AG04449 (cell line): ENCODE measurements at regions not wholly inside any gene's neighbourhood (a gene's known extent, or its start where the extent isn't known, plus 50 kb on each side); places are given as distances from the start of the nearest gene placed in this dataset.

Source experiments
- CTCF ChIA-PET: fragments of 350-600 bp; formaldehyde crosslinking; extraction: SDS; loops from one replicate; lab custom pipeline; 2021; ENCODE audit warnings: antibody characterized with exemption; lab: Yijun Ruan, JAX
- POLR2A ChIA-PET: fragments of 400-600, 350-600 bp; formaldehyde crosslinking; extraction: SDS; loops from one replicate; lab custom pipeline; 2020; ENCODE audit warnings: antibody characterized with exemption, inconsistent platforms; lab: Yijun Ruan, JAX
- DNase-seq: peaks from one replicate; pipeline ENCODE4 v3.0.0-alpha.2; 2010; ENCODE audit warnings: low read depth, low spot score
- H3K4me3 ChIP-seq: 2 replicates; pipeline ENCODE4 v1.5.1; 2011; ENCODE audit warnings: low read depth, mild to moderate bottlenecking, control low read depth, low read length
- CTCF ChIP-seq: IDR thresholded peaks from one replicate; pipeline ENCODE4 v1.5.1; 2011; ENCODE audit warnings: mild to moderate bottlenecking, moderate library complexity, low read length, control low read depth, inconsistent platforms; ENCODE audit not compliant: insufficient read depth; ENCODE audit errors: missing control alignments

- no peak for DNase-seq
- no peak for TF ChIP-seq CTCF
- ChIA-PET CTCF (no interaction called here), POLR2A (no interaction called here)
- H3K4me3 ChIP-seq, result no peak overlapping the region
Measured at GRCh38 chr6:150525300-150525699, 74.4 kb upstream of the PLEKHG1 start.

- no peak for DNase-seq
- POLR2A ChIA-PET, result no interaction called here
- CTCF ChIA-PET, result no interaction called here
- H3K4me3 ChIP-seq, result no peak overlapping the region
- TF ChIP-seq CTCF, result no peak
Measured at GRCh38 chr6:150527100-150527499, 72.6 kb upstream of the PLEKHG1 start.

GRCh38 chr6:150528648-150529285 is 70.9 kb upstream of the PLEKHG1 start:
- no peak for DNase-seq
- no peak overlapping the region for H3K4me3 ChIP-seq
- ChIA-PET POLR2A (no interaction called here), CTCF (no interaction called here)
- no peak for TF ChIP-seq CTCF

GRCh38 chr6:150529646-150530045 is 70.0 kb upstream of the PLEKHG1 start:
- no peak for DNase-seq
- ChIA-PET CTCF (no interaction called here), POLR2A (no interaction called here)
- TF ChIP-seq CTCF, result no peak
- H3K4me3 ChIP-seq, result no peak overlapping the region

- DNase-seq, result no peak
- TF ChIP-seq CTCF, result no peak
- H3K4me3 ChIP-seq, result no peak overlapping the region
- POLR2A ChIA-PET, result no interaction called here
- CTCF ChIA-PET, result no interaction called here
Measured at GRCh38 chr6:150531957-150532356, 67.7 kb upstream of the PLEKHG1 start.

GRCh38 chr6:150534553-150534952 is 65.1 kb upstream of the PLEKHG1 start:
- CTCF ChIA-PET, result no interaction called here
- POLR2A ChIA-PET, result no interaction called here
- TF ChIP-seq CTCF, result no peak

More at GRCh38 chr6:150534553-150534952, 65.1 kb upstream of the PLEKHG1 start:
- no peak for DNase-seq
- H3K4me3 ChIP-seq, result no peak overlapping the region
